Lower leg skin (tissue), 3 donors: ENCODE measurements at regions not wholly inside any gene's neighbourhood (a gene's known extent, or its start where the extent isn't known, plus 50 kb on each side); places are given as distances from the start of the nearest gene placed in this dataset.

Experiments used
- CTCF ChIP-seq, 3 donors: fragments of 450-650 bp; IDR thresholded peaks; one replicate each; pipeline ENCODE4 v1.5.1; 2016; ENCODE audit warnings: antibody characterized with exemption in 3 of 3, mild to moderate bottlenecking in 3 of 3, moderate library complexity in 2 of 3
- POLR2A ChIP-seq, 2 donors: fragments of 450-650 bp; IDR thresholded peaks; one replicate each; pipeline ENCODE4 v1.6.1; 2016 to 2017; ENCODE audit warnings: antibody characterized with exemption in 2 of 2, mild to moderate bottlenecking in 1 of 2, moderate library complexity in 1 of 2

DNA sequence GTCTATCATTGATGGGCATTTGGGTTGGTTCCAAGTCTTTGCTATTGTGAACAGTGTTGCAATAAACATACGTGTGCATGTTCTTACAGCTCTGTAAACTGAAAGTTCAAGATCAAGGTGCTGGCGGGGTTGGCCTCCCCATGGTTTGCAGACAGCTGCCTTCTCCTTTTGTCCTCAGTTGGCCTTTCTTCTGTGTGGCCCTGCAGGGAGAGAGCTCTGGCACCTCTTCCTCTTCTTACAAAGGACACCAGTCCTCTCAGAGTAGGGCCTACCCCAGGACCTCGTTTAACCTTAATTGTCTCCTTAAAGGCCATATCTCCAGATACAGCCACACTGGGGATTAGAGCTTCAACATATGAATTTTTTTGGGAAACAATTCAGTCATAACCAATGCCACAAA is 462.7 kb downstream of the TCERG1L start:
- TF ChIP-seq CTCF (IDR thresholded peaks at IDR 0.05) (no peak), POLR2A (IDR thresholded peaks at IDR 0.05) (no peak)
